CD8-positive, alpha-beta memory T cell (primary cell): ENCODE measurements at regions not wholly inside any gene's neighbourhood (a gene's known extent, or its start where the extent isn't known, plus 50 kb on each side); places are given as distances from the start of the nearest gene placed in this dataset.

Experiments used
- CTCF ChIA-PET: fragments of 350-600 bp; sonication (Branson Sonifier 250); formaldehyde crosslinking; loops from one replicate; lab custom pipeline; 2021; ENCODE audit warnings: antibody characterized with exemption; lab: Charles Lee
- POLR2A ChIA-PET: fragments of 350-600 bp; sonication (Branson Sonifier 250); formaldehyde crosslinking; loops from one replicate; lab custom pipeline; 2021; ENCODE audit warnings: antibody characterized with exemption; lab: Charles Lee
- DNase-seq, 5 donors: peaks; one replicate each; pipeline versions ENCODE4 v3.0.0 to v3.0.0-alpha.2; 2020 to 2022; ENCODE audit warnings: mixed read lengths in 1 of 5
- H3K27ac ChIP-seq: one replicate; pipeline ENCODE4 v1.7.0; 2013; ENCODE audit warnings: low read depth, mild to moderate bottlenecking, low read length, moderate library complexity
- H3K27me3 ChIP-seq: 2 replicates; pipeline ENCODE4 v1.7.0; 2013; ENCODE audit warnings: low read length, mild to moderate bottlenecking; ENCODE audit not compliant: insufficient read depth, poor library complexity, severe bottlenecking
- H3K36me3 ChIP-seq: 2 replicates; pipeline ENCODE4 v1.7.0; 2013; ENCODE audit warnings: mild to moderate bottlenecking, low read length, moderate library complexity; ENCODE audit not compliant: insufficient read depth
- H3K4me1 ChIP-seq: 2 replicates; pipeline ENCODE4 v1.7.0; 2013; ENCODE audit warnings: mild to moderate bottlenecking, low read length, moderate library complexity; ENCODE audit not compliant: insufficient read depth
- H3K4me3 ChIP-seq: 2 replicates; pipeline ENCODE4 v1.7.0; 2013; ENCODE audit warnings: mild to moderate bottlenecking, low read length
- H3K9me3 ChIP-seq: 2 replicates; pipeline ENCODE4 v1.7.0; 2013; ENCODE audit warnings: mild to moderate bottlenecking, low read length
- H3K27ac Mint-ChIP-seq, 8 donors: one replicate each; pipeline ENCODE4 v1.8.0; 2020 to 2021; ENCODE audit warnings: mixed read lengths in 8 of 8, mild to moderate bottlenecking in 6 of 8, inconsistent platforms in 3 of 8, moderate library complexity in 3 of 8
- H3K27me3 Mint-ChIP-seq, 2 donors: one replicate each; pipeline ENCODE4 v1.8.0; 2020 to 2021; ENCODE audit warnings: mixed read lengths in 2 of 2, mild to moderate bottlenecking in 1 of 2, moderate library complexity in 1 of 2
- H3K36me3 Mint-ChIP-seq, 3 donors: one replicate each; pipeline ENCODE4 v1.8.0; 2020 to 2021; ENCODE audit warnings: mixed read lengths in 3 of 3, inconsistent platforms in 1 of 3, mild to moderate bottlenecking in 1 of 3
- H3K4me1 Mint-ChIP-seq, 3 donors: one replicate each; pipeline ENCODE4 v1.8.0; 2020 to 2021; ENCODE audit warnings: mixed read lengths in 3 of 3, inconsistent platforms in 1 of 3, mild to moderate bottlenecking in 1 of 3
- H3K4me3 Mint-ChIP-seq, 7 donors: one replicate each; pipeline ENCODE4 v1.8.0; 2020 to 2021; ENCODE audit warnings: mixed read lengths in 7 of 7, mild to moderate bottlenecking in 6 of 7, moderate library complexity in 4 of 7, inconsistent platforms in 2 of 7
- H3K9me3 Mint-ChIP-seq, 5 donors: one replicate each; pipeline ENCODE4 v1.8.0; 2020 to 2022; ENCODE audit warnings: mixed read lengths in 5 of 5, mild to moderate bottlenecking in 3 of 5, moderate library complexity in 2 of 5, inconsistent platforms in 1 of 5

DNA sequence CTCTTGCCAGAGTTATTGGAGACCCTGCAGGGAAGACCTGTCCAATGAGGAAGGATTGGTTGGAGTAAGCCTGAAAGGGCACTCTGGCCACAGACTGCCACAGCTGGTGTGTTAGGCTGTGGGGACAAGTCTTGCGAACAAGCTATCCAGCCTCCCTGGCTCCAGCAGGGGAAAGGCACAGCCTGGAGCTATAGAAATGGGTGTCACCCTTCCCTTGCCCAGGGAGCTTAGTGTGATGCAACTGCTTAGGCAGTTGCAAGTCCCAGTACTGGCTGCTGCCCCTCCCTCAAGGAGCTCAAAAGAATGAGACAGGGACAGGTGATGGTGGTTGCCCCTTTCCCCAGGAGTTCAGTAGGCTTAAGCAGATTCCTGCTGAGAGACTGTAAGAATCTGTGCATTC, 165.7 kb upstream of the CT83 start:
- ChIA-PET POLR2A (no interaction called here), CTCF (no interaction called here)
- DNase-seq = no peak
- H3K4me3 Mint-ChIP-seq = no peak overlapping the region
- no peaks in the 10 kb centered on the region for H3K36me3 Mint-ChIP-seq
- no peak overlapping the region for H3K27ac Mint-ChIP-seq
- Histone ChIP-seq H3K4me3 (no peak overlapping the region), H3K4me1 (no peaks in the 10 kb centered on the region), H3K27me3 (no peaks in the 10 kb centered on the region), H3K9me3 (no peaks in the 10 kb centered on the region), H3K27ac (no peak overlapping the region), H3K36me3 (no peaks in the 10 kb centered on the region)
- no peaks in the 10 kb centered on the region for H3K4me1 Mint-ChIP-seq
- H3K27me3 Mint-ChIP-seq = peaks cover 0 to 2% of the 10 kb centered on the region in 2 donors
- peaks cover 0 to 16% (median 6%) of the 10 kb centered on the region in 5 donors for H3K9me3 Mint-ChIP-seq

DNA sequence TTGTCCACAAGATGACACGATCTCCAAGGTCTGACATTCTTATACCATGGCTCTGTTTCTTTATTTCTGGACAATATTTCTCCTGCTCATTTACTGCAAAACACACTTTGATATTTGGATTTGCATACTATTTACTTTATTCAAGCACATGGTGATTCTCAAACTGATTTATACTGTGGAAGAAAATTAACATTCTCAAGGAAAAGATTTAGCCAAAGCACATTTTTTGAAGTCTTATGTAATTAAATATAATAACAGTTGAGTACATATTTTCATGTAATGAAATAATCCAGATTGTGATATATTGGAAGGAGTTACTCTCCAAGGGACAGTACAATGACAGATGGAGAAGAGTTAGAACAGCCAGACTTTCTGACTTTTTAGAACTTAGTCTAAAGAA, 155.8 kb upstream of the CT83 start:
- CTCF ChIA-PET = no interaction called here
- POLR2A ChIA-PET = no interaction called here

DNA sequence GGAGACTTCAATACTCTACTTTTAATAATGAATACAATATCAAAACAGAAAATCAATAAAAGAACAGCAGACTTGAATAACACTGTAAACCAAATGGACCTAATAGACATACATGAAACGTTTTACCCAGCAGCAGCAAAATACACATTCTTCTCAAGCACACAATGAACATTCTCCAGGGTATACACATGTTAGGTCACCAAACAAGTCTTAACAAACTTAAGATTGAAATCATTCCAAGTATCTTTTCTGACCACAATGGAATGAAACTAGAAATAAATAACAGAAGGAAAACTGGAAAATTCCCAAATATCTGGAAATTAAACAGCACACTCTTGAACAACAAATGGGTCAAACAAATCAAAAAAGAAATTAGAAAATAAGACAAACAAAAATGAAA, 145.0 kb upstream of the CT83 start:
- Mint-ChIP-seq H3K27ac (no peak overlapping the region), H3K36me3 (no peaks in the 10 kb centered on the region), H3K27me3 (peaks cover 0 to 2% of the 10 kb centered on the region in 2 donors), H3K9me3 (peaks cover 1 to 17% (median 7%) of the 10 kb centered on the region in 5 donors), H3K4me1 (no peaks in the 10 kb centered on the region), H3K4me3 (no peak overlapping the region)
- H3K27me3 ChIP-seq = no peaks in the 10 kb centered on the region
- H3K4me1 ChIP-seq = no peaks in the 10 kb centered on the region
- no peak overlapping the region for H3K4me3 ChIP-seq
- no peak for DNase-seq
- H3K27ac ChIP-seq = no peak overlapping the region
- H3K9me3 ChIP-seq = no peaks in the 10 kb centered on the region
- POLR2A ChIA-PET = no interaction called here
- H3K36me3 ChIP-seq = no peaks in the 10 kb centered on the region
- CTCF ChIA-PET = no interaction called here

More for the DNA sequence above, 155.8 kb upstream of the CT83 start:
- Mint-ChIP-seq H3K4me1 (no peaks in the 10 kb centered on the region), H3K27me3 (peaks cover 0 to 2% of the 10 kb centered on the region in 2 donors), H3K4me3 (no peak overlapping the region), H3K27ac (no peak overlapping the region), H3K36me3 (no peaks in the 10 kb centered on the region), H3K9me3 (peaks cover 0 to 7% (median 6%) of the 10 kb centered on the region in 5 donors)
- H3K27me3 ChIP-seq = no peaks in the 10 kb centered on the region
- H3K27ac ChIP-seq = no peak overlapping the region
- no peak for DNase-seq
- H3K4me3 ChIP-seq = no peak overlapping the region
- H3K4me1 ChIP-seq = no peaks in the 10 kb centered on the region
- H3K9me3 ChIP-seq = no peaks in the 10 kb centered on the region
- no peaks in the 10 kb centered on the region for H3K36me3 ChIP-seq

DNA sequence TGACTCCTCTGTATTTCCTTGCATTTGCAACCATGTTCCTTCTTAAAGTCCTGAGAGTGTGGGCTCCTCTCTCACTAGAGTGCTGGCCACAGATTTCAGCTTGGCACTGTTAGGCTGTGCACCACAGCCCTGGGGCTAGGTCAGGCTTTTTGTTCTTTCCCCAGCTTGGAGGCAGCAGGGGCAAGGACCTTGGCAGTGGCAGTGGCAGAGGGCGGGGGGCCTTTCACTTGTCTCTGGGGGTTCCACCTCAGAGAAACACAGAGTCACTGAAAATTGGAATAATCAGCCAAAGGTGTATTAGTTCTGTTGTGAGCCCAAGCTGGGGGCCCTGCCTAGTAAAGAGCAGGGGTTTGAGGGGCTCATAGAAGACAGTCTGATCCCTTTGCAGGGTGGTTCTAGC, 142.8 kb upstream of the CT83 start:
- Histone ChIP-seq H3K27ac (no peak overlapping the region), H3K27me3 (no peaks in the 10 kb centered on the region), H3K36me3 (no peaks in the 10 kb centered on the region), H3K4me3 (no peak overlapping the region), H3K4me1 (no peaks in the 10 kb centered on the region), H3K9me3 (no peaks in the 10 kb centered on the region)
- no peak overlapping the region for H3K27ac Mint-ChIP-seq
- peaks cover 0 to 12% (median 3%) of the 10 kb centered on the region in 5 donors for H3K9me3 Mint-ChIP-seq
- ChIA-PET POLR2A (no interaction called here), CTCF (no interaction called here)
- no peak for DNase-seq
- H3K36me3 Mint-ChIP-seq = no peaks in the 10 kb centered on the region
- H3K27me3 Mint-ChIP-seq = no peaks in the 10 kb centered on the region
- H3K4me3 Mint-ChIP-seq = no peak overlapping the region
- no peaks in the 10 kb centered on the region for H3K4me1 Mint-ChIP-seq

DNA sequence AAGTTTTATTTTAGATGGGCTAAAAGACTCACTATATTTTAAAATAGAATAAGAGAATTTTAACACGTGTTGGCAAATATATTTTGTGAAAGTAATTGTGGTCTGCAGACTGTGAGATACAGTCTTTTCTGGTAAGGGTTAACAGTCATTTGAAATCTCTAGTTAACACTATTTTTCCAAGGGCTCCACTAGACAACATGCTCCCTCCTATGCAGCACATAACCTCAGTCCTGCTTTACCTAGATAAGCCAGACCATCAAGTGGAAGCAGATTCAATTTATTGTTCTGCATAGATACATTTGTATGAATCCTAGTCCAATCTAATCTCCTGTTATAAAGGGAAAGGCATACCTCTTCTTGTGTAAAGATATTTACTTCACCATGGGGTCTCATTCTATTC, 133.2 kb upstream of the CT83 start:
- no peak overlapping the region for H3K4me3 ChIP-seq
- Mint-ChIP-seq H3K27me3 (no peaks in the 10 kb centered on the region), H3K27ac (no peak overlapping the region), H3K4me3 (no peak overlapping the region), H3K4me1 (no peaks in the 10 kb centered on the region), H3K36me3 (no peaks in the 10 kb centered on the region), H3K9me3 (peaks cover 0 to 4% (median 0%) of the 10 kb centered on the region in 5 donors)
- H3K27me3 ChIP-seq = no peaks in the 10 kb centered on the region
- no peaks in the 10 kb centered on the region for H3K36me3 ChIP-seq
- H3K9me3 ChIP-seq = no peaks in the 10 kb centered on the region
- no peak overlapping the region for H3K27ac ChIP-seq
- ChIA-PET CTCF (no interaction called here), POLR2A (no interaction called here)
- DNase-seq = no peak
- no peaks in the 10 kb centered on the region for H3K4me1 ChIP-seq
